SKM-1 treated with dmso at 0.1 percent for 144 hours (cell line): ENCODE measurements at regions not wholly inside any gene's neighbourhood (a gene's known extent, or its start where the extent isn't known, plus 50 kb on each side); places are given as distances from the start of the nearest gene placed in this dataset.
A peak's percentile ranks its signal among the peaks of the same experiment; 100 is the strongest.

Source experiments
- DNase-seq: peaks from one replicate; lab custom pipeline; 2025; ENCODE audit not compliant: unreplicated experiment; lab: John Stamatoyannopoulos, UW

- peak; percentile 12 for DNase-seq
Measured at GRCh38 chr6:156650896-156651390, 126.2 kb upstream of the ARID1B start.

DNA sequence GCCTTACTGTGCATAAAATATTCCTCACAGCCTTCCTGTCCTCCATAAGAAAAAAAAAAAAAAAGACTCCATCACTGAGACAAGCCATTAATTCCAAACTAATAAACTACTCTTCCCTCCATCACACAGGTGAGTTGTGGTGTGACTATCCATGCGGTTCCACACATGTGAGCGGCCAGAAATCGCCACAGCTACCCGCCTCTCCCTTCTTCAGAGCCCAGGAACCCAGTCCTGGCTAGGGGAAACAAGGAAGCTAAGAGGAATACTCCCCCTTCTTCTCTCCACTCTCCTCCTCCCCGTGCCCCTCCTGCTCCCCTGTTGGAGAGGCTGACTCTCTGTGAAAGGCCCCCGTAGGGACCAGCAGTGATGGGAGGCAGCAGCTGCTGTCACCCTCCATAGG is 128.6 kb upstream of the ARID1B start:
- DNase-seq, result no peak

GRCh38 chr6:156647991-156648390 is 129.2 kb upstream of the ARID1B start:
- no peak for DNase-seq

DNA sequence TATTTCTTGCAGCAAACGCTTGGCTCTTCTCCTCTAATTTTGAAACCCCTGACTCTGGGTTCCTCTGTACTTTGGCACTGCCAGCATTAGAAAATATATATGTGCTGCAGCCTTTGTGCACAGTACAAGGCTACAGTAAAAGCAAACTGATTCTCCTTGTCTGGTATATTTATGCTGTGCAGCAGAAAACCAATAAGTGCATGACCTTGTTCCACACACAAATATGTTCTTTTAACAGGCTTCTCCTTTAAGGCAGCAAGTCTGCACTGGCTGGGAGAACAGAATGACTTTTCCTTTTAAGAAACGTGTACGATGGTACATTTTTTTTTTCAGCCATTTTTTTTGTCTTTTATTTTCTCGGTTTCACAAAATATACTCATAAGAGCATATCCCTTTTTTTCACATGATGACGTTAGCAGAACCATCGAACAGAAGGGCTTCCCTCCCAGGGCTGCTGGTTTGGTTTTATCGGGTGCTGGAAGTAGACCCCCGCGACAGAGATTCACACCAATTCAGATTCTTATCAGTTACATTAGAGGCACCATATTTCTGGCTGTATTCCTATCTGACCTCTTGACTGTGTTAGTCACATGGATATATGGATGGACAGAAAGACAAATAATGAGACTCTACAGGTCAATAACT is 129.9 kb upstream of the ARID1B start:
- DNase-seq, result no peak

- DNase-seq, result no peak
Measured at GRCh38 chr6:156646496-156646895, 130.7 kb upstream of the ARID1B start.

DNA sequence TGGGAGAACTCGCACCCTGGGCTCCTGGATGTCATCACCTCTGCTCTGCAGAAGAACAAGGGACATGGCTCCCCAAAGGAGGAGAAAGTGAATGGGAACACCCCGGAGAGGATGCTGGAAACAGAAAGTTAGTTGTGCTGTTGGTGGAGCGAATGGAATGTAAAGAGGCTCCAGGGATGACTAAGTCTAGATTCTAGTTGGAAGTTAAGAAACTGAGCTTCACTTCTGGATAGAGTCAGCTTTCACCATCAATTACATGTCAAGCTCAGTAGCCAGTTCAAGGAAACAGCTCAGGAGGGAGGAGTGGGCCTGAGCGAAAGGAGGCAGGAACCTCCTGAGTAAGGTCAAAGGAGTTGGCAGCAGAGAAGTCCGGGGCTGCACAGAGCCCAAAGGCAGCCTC is 132.1 kb upstream of the ARID1B start:
- no peak for DNase-seq

GRCh38 chr6:156639009-156639721 is 138.0 kb upstream of the ARID1B start:
- DNase-seq, result no peak

DNA sequence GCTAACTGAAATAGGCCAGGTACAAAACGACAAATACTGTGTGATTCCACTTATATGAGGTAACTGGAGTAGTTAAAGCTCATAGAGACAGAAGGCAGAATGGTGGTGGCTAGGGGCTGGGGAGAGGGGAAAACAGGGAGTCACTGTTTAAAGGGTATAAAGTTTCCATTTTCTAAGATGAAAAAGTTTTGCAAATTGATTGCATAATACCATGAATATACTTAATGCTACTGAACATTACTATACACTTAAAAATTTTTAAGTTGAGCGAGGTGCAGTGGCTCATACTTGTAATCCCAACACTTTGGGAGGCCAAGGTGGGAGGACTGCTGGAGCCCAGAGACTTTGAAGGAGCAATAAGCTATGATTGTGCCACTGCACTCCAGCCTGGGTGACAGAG is 138.6 kb upstream of the ARID1B start:
- DNase-seq, result no peak

GRCh38 chr6:156634951-156635371 is 142.2 kb upstream of the ARID1B start:
- DNase-seq, result no peak

DNA sequence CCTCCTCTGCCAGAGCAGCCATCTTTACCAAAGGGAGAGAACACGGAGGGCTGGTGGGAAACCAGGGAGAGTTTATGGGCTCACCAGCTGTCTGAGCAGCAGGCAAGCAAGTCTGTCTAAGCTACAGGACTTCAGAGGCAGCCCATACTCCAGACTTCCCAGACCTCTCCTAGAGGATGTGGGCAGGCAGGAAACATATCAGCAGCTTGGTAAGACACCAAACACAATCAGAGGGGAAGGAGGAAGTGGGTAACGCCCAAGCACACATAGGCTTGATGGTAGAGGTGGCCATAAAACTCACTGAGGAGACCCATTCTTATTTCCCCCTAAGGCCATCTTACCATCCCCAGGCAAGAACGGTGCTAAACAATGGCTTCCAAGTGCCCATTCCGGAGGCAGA is 143.1 kb upstream of the ARID1B start:
- DNase-seq, result no peak

DNA sequence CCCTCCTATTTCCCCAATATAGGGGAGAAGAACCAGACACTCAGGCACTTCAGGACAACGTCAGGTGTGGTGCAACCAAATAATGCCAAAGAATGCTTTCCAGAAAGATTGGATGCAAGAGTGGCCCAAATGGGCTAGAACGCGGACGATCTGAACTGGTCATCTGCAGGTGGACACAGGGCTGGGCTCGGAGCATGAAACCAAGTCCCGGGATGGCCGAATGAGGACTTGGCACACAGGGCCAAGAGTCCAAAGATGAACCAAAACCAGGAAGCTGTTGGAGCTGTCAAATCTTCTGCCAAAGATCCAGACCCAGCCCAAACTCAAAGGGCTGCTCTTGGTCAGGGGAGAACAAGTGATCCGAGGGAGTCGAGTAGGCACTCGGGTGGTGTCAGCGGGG is 143.9 kb upstream of the ARID1B start:
- no peak for DNase-seq

DNA sequence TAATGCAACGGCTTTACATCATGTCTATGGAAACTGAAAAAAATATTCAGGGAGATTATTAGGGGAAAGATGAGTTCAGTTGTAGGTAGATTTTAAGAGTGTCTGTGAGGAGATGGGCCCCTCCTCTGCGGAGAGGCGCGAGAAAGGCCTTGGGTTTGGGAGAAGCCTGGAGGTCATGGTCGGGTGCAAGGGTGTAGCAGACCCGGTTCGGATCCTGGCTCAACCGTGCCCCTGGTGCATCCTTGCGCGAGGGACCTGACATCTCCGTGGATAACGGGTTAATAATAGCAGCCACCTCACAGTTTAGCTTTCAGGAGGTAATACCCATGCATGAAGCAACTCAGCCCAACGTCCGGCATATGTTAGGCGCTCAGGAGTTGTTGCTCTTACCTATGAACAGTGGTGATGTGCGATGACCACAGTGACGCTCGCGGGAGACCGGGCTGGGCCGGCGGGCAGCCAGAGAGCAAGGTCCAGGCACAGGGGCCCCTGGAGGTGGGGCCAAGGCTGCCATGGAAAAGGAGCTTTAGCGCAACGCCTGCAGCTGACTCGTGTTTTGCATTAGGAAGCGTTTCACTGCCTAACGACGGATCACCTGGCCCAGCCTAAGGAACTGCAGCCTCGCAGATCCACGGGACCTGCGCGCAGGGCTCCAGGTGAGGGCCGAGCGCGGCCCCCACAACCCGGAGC is 146.4 kb upstream of the ARID1B start:
- no peak for DNase-seq

DNA sequence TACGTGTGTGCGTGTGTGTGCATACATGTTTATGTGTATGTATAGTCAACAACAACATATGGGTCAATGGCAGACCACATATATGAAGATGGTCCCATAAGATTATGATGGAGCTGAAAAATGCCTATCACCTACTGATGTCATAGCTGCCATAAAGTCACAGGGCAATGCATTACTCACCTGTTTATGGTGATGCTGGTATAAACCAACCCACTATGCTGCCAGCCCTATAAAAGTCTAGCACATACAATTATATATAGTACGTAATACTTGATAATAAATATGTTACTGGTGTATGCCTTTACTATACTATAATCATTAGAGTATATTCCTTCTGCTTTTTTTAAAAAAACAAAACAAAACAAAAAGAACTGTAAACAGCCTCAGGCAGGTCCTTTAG is 148.4 kb upstream of the ARID1B start:
- DNase-seq, result no peak

DNA sequence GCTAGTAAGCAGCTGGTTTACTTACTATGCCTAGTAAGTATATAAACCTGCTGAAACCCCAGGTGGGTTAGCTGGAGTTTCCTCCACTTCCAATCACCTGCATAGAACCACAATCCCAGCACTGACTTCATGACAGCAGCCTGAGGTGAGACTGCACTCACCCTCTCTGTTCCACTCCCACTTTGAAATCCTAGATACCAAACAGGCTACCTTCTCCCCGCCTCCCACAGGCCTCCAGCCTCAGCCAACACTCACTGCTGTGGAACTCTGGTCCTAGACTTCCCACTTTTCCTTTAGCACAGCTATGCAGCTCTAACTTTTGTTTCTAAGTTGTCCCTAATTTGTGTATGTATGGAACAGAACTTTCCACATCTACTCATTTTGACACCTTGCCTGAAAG is 149.7 kb upstream of the ARID1B start:
- no peak for DNase-seq

DNA sequence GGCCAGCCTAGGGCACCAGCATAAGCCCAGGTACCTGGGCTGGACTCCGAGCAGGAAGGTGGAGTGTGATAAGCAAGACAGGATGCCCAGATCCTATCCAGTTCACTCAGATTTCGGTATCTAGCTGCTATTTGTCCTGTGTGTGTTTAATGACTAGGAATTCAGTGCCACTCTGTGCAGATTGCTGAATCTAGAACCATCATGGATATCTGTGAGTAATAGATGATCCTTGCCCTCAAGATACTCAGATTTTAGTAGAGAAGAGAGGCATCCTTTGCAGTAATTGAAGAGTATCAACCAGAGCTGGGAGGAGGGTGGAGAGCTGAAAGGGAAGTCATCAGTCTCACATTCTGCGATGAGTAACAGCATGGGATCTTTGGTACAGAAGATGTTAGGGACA is 155.0 kb upstream of the ARID1B start:
- DNase-seq, result no peak

DNA sequence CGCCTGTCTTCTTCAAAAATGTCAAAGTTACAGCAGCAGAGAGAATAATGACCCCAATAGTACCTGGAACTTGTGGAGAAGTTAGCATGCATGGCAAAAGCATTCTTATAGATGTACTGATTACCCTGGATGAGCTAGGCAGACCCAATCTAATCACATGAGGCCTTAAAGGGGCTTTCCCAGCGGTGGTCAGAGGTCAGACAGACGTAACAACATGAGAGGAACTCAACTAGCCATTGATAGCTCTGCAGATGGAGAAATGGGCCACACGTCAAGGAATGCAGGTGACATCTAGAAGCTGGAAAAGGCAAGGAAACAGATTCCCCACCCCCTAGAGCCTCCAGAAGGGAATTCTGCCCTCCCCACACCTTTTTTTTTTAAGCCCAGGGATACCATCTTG is 156.8 kb upstream of the ARID1B start:
- no peak for DNase-seq

GRCh38 chr6:156618600-156619205 is 158.5 kb upstream of the ARID1B start:
- no peak for DNase-seq

DNA sequence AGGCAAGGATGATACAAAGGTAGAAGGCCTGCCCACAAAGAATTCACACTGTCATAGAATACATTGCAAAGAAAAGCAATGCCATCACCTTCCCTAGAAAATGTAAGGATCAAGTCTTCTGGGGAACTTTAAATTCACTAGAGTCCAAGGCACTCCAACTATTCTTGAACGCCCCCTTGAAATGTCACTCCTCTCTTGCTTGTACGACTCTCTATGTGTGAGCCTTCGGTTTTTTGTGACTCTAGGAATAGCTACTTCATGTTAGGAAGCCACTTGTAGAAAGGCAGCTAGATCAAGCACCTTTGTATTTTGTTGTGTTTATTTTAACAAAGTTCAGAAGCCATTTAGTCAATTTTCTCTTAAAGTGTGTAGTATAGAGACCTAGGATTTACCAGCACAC is 159.2 kb upstream of the ARID1B start:
- DNase-seq, result no peak

DNA sequence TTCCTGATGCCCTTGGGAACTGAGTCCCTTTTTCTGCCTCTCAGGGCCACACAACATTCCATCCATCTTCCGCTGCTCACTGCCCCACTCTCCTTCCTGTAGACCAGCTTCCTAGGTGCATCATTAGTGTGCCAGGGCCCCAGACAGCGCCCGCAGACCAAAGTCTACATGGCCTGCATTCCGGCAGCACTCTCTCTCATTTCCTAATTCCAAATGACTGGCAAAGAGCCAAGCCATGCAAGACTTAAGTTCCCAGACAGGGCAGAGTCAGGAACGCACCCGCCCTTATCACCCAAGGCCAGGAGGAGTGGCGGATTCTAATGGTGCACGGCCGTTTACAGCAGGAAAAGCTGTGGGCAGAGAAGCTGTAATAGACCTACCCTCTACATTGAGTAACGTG is 159.8 kb upstream of the ARID1B start:
- no peak for DNase-seq

DNA sequence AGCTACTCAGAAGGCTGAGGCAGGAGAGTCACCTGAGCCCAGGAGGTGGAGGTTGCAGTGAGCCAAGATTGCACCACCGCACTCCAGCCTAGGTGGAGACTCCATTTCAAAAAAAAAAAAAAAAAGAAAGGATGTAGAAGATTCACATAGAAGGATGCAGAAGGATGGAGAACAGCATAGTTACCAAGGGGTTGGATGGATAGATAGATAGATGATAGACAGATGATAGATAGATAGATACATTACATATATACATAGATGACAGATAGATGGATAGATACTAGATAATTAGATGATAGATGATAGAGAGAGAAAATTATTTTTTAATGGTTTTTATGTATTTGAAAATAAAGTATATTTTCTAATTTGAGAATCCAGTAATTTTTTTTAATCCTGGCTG is 160.7 kb upstream of the ARID1B start:
- DNase-seq, result no peak

DNA sequence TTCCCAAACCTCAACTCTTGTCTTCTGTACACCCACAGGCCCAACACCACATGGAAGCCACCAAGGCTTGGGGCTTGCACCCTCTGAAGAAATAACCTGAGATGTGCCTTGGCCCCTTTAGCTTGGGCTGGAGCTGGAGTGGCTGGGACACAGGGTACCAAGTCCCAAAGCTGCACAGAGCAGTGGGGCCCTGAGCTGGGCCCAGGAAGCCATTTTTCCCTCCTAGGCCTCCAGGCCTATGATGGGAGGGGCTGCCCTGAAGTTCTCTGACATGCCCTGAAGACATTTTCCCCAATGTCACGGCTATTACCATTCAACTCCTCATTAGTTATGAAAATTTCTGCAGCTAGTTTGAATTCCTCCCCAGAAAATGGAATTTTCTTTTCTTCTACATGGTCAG is 163.2 kb upstream of the ARID1B start:
- DNase-seq, result no peak

- no peak for DNase-seq
Measured at GRCh38 chr6:156612361-156612760, 164.8 kb upstream of the ARID1B start.
